Heart left ventricle (tissue), 16 donors: ENCODE measurements at regions not wholly inside any gene's neighbourhood (a gene's known extent, or its start where the extent isn't known, plus 50 kb on each side); places are given as distances from the start of the nearest gene placed in this dataset.

Experiments used
- ATAC-seq, 4 donors: fragments of 200-7000 bp; cut with Tn5 transposase; one replicate each; pipeline ENCODE4 v1.9.1; 2020 to 2022; ENCODE audit warnings: moderate library complexity in 4 of 4, mild to moderate bottlenecking in 3 of 4, moderate number of reproducible peaks in 1 of 4
- DNase-seq, 5 donors: peaks; one replicate each; pipeline ENCODE4 v3.0.0-alpha.2; 2020
- H3K27ac ChIP-seq, 12 donors: fragments of 200-600 bp; sonication (generic) in 4 of 12; one replicate each; pipeline versions ENCODE4 v1.5.0 to v1.8.0; 2016 to 2022; ENCODE audit warnings: mild to moderate bottlenecking in 2 of 12
- H3K27me3 ChIP-seq, 9 donors: fragments of 200-600 bp; sonication (generic) in 2 of 9; one replicate each; pipeline versions ENCODE4 v1.5.1 to v1.8.0; 2016 to 2022; ENCODE audit warnings: mild to moderate bottlenecking in 3 of 9
- H3K36me3 ChIP-seq, 9 donors: fragments of 200-600 bp; sonication (generic) in 2 of 9; one replicate each; pipeline versions ENCODE4 v1.5.0 to v1.8.0; 2018 to 2022; ENCODE audit warnings: mild to moderate bottlenecking in 2 of 9
- H3K4me1 ChIP-seq, 12 donors: fragments of 200-600 bp; sonication (generic) in 4 of 12; one replicate each; pipeline versions ENCODE4 v1.5.0 to v1.8.0; 2016 to 2022; ENCODE audit warnings: mild to moderate bottlenecking in 3 of 12
- H3K4me3 ChIP-seq, 12 donors: fragments of 200-600 bp; sonication (generic) in 4 of 12; one replicate each; pipeline versions ENCODE4 v1.5.0 to v1.8.0; 2017 to 2022; ENCODE audit warnings: mild to moderate bottlenecking in 9 of 12, moderate library complexity in 4 of 12
- H3K9me3 ChIP-seq, 12 donors: fragments of 200-600 bp; sonication (generic) in 4 of 12; one replicate each; pipeline versions ENCODE4 v1.5.0 to v1.8.0; 2016 to 2022; ENCODE audit warnings: mild to moderate bottlenecking in 1 of 12
- POLR2A ChIP-seq, 2 donors: fragments of 450-650 bp; IDR thresholded peaks; one replicate each; pipeline ENCODE4 v1.6.1; 2017; ENCODE audit warnings: antibody characterized with exemption in 2 of 2, mild to moderate bottlenecking in 2 of 2, moderate library complexity in 2 of 2
- WGBS, 4 donors: extraction: QIAGEN DNeasy Blood & Tissue Kit in 2 of 4; methylation state at CpG; one replicate each; pipeline versions ENCODE4 v1.1.5 to v1.1.7; 2013 to 2018; 5-methylcytosine and 5-hydroxymethylcytosine counted together
- intact Hi-C, 10 donors: fragments of 100-400 bp; cut with DNase I; formaldehyde crosslinking; loops; one replicate each; pipeline versions ENCODE4 v1.11.1 to v1.14.2; 2022
- TF ChIP-seq, protein P1 (sequence below), 12 donors: fragments of 200-600 bp; sonication (generic) in 4 of 12; IDR thresholded peaks; one replicate each; pipeline versions ENCODE4 v1.5.0 to v1.8.0; 2018 to 2022; ENCODE audit warnings: antibody characterized with exemption in 12 of 12, mild to moderate bottlenecking in 5 of 12
- donor health status: ischemic (EF 13 %, LVEDD 7.1; RV severe dilation, severe dysfunction).
- donor health status: healthy with polysubstance abuse.
- donor health status: DM: no; HTN: yes; CAD: no.
- donor health status: DM: no; HTN: no; CAD: no.
- donor health status: ischemic (EF 25% LVEDD 6.9; RV normal size, moderate dysfunction).
- donor health status: ischemic (EF 25% LVEDD 5.7; RV mildly dilated, moderate dysfunction).
- donor health status: healthy.
- donor health status: DM: yes; HTN: yes; CAD: no.
- donor health status: ischemic (EF 35%, LVEDD 5.7; RV mildly dilated, moderate dysfunction).
- donor health status: nonischemic (EF 11% LVEDD 7.7; RV severe dilation, severe dysfunction).
- donor health status: DM: yes; HTN: yes; CAD: no.
- donor health status: PGD.
- donor health status: ischemic (EF 29% LVEDD 5.4; RV normal size, mild dysfunction).
- donor health status: nonischemic (EF 23%, LVEDD 6.1; RV moderate dilation, normal function).

DNA sequence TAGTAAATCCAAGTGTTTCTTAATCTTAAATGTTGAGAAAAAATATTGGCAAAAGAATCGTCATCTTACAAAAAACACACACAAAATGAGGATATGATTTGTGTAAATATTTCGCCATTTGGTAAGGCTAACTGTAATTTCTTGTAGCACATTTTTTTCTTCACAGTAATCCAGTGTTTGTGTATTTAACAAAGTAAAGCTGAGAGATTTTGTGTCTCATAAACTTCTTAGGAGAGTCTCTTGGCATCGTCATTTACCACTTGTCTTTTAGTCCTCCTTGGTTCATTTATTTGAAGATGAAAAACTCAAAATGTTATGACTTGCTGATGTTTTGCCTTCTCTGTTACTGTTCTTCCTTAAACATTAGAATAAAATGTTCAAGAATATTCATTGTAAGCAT, 326.7 kb upstream of the PITX2 start:
- TF ChIP-seq, protein P1, sequence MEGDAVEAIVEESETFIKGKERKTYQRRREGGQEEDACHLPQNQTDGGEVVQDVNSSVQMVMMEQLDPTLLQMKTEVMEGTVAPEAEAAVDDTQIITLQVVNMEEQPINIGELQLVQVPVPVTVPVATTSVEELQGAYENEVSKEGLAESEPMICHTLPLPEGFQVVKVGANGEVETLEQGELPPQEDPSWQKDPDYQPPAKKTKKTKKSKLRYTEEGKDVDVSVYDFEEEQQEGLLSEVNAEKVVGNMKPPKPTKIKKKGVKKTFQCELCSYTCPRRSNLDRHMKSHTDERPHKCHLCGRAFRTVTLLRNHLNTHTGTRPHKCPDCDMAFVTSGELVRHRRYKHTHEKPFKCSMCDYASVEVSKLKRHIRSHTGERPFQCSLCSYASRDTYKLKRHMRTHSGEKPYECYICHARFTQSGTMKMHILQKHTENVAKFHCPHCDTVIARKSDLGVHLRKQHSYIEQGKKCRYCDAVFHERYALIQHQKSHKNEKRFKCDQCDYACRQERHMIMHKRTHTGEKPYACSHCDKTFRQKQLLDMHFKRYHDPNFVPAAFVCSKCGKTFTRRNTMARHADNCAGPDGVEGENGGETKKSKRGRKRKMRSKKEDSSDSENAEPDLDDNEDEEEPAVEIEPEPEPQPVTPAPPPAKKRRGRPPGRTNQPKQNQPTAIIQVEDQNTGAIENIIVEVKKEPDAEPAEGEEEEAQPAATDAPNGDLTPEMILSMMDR (IDR thresholded peaks at IDR 0.05): no peak
- TF ChIP-seq POLR2A (IDR thresholded peaks at IDR 0.05): no peak
- no peaks in the 10 kb centered on the region for H3K36me3 ChIP-seq

DNA sequence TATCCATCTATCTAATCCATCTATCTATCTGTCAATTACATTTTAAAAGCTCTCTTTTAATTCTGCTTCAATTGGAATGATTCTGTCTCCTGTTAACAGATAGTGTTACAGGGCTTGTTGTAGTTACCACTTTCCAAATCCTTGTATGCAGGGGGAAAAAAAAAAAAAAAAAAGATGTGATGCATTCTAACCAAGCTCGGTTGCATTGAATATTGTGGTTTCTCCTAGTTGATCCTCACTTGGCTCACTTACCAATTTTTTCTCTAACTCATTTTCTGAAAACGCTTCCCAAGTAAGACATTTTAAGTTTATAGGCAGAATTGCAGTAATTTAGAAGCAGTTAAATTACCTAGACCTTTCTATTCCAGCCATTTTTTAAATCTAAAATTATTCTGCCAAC, 327.9 kb upstream of the PITX2 start:
- intact Hi-C loops: loop anchor here in 1 of 10 donors (10.0 kb wide), 1 partner anchor 316 kb away; no protein-coding TSS in a partner anchor
- WGBS, 4 donors: 67 to 82% (median 75%) methylated on average over 2 of the region's 2 CpGs
- no peaks in the 10 kb centered on the region for H3K36me3 ChIP-seq
- no peaks in the 10 kb centered on the region for H3K9me3 ChIP-seq
- TF ChIP-seq, protein P1 (IDR thresholded peaks at IDR 0.05): no peak
- TF ChIP-seq POLR2A (IDR thresholded peaks at IDR 0.05): no peak
- no peak overlapping the region for H3K27ac ChIP-seq
- ATAC-seq (no peak), DNase-seq (no peak)
- H3K27me3 ChIP-seq: no peaks in the 10 kb centered on the region
- no peaks in the 10 kb centered on the region for H3K4me1 ChIP-seq
- no peak overlapping the region for H3K4me3 ChIP-seq

More for the DNA sequence above, 326.7 kb upstream of the PITX2 start:
- Histone ChIP-seq H3K27ac (no peak overlapping the region), H3K4me3 (no peak overlapping the region), H3K4me1 (no peaks in the 10 kb centered on the region), H3K27me3 (no peaks in the 10 kb centered on the region), H3K9me3 (no peaks in the 10 kb centered on the region)
- ATAC-seq: no peak
- no peak for DNase-seq
- intact Hi-C loops: no loop called here
- 87 to 92% (median 89%) methylated on average over 3 of the region's 3 CpGs for whole genome bisulfite sequencing, 4 donors

DNA sequence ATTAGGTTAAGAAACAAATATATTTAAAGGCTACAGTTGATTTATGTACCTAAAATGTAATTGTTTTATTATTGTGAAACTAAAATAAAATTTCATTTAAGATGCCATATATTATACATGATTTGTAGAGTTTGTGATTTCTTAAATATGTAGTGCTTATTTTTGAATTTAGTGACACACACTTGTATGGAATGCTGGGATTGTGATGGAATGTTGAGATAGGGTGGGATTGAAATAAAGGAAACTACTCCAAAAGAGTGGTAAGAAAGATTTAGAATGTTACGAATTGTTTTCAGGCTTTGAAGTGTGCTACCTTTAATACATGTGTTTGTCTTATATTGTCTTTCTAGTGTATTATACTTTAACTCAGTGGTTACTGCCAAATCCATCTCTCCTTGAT, 330.3 kb upstream of the PITX2 start:
- ATAC-seq (no peak), DNase-seq (no peak)
- no peaks in the 10 kb centered on the region for H3K4me1 ChIP-seq
- H3K27ac ChIP-seq: no peak overlapping the region
- TF ChIP-seq POLR2A (IDR thresholded peaks at IDR 0.05): no peak
- TF ChIP-seq, protein P1 (IDR thresholded peaks at IDR 0.05): no peak
- no peak overlapping the region for H3K4me3 ChIP-seq
- no peaks in the 10 kb centered on the region for H3K36me3 ChIP-seq
- H3K9me3 ChIP-seq: no peaks in the 10 kb centered on the region
- H3K27me3 ChIP-seq: no peaks in the 10 kb centered on the region
- WGBS, 4 donors: 75 to 80% (median 77%) methylated on average over 1 of the region's 1 CpG
- intact Hi-C loops: loop anchor here in 1 of 10 donors (10.0 kb wide), 1 partner anchor 318 kb away; no protein-coding TSS in a partner anchor

DNA sequence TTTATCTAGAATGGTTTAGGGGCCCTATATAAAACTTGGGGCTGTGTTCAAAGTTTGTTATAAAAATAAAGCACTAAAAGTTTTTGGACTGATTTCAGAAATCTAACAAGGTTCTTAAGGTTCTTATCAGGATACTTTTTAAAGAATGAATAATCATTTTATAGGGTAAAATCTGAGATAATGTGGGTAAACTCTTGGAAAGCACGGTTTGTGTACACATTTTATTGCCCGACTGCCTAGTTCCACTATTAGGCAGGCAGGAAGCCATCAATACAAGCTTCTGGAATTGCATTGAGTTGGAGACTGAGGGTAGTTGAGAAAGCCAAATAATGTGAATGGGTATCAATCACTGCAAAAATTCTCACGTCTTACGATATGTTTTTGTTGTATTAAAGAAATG, 331.0 kb upstream of the PITX2 start:
- H3K4me3 ChIP-seq: no peak overlapping the region
- no peaks in the 10 kb centered on the region for H3K27me3 ChIP-seq
- DNase-seq: no peak
- no peak for TF ChIP-seq POLR2A (IDR thresholded peaks at IDR 0.05)
- TF ChIP-seq, protein P1 (IDR thresholded peaks at IDR 0.05): no peak
- no peaks in the 10 kb centered on the region for H3K4me1 ChIP-seq
- H3K27ac ChIP-seq: no peak overlapping the region
- intact Hi-C loops: loop anchor here in 1 of 10 donors (10.0 kb wide), 1 partner anchor 319 kb away; no protein-coding TSS in a partner anchor
- H3K9me3 ChIP-seq: no peaks in the 10 kb centered on the region
- ATAC-seq: no peak
- H3K36me3 ChIP-seq: no peaks in the 10 kb centered on the region
- 75 to 82% (median 81%) methylated on average over 4 of the region's 4 CpGs for WGBS, 4 donors
